ENCODE measurements at regions not wholly inside any gene's neighbourhood (a gene's known extent, or its start where the extent isn't known, plus 50 kb on each side); places are given as distances from the start of the nearest gene placed in this dataset.

DNA sequence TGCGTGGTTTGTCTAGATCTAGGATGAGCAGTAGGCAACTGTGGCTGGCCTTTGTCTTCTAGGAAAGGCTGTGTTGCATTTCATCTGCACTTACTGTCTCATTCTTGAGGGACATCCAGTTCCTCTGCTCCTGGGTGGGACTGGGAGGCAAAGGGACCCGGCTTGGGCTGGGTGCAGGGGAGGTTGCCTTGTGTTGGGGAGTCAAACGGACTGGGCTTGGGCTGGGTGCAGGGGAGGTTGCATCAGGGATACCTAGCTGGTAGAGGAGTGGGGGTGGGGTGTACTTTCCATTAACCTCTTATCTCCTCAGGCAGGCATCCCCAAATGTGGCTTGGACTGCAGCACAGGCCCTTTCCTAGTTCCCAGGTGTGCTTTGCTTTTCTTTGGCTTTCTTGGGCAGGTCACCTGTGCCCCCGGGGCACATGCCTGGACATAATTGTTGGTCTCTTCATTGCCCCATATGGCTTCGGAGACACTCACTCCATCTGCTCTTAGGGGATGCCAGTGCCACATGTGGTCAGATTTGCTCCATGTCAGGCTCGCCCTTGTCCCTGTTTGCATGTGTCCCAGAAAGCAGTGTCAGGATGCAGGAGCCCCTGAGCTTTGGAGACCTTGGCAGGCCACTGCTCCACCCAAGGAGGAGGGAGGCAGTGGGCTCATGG, 1682.9 kb downstream of the TP53TG3F start:
- TF ChIP-seq, protein P1, sequence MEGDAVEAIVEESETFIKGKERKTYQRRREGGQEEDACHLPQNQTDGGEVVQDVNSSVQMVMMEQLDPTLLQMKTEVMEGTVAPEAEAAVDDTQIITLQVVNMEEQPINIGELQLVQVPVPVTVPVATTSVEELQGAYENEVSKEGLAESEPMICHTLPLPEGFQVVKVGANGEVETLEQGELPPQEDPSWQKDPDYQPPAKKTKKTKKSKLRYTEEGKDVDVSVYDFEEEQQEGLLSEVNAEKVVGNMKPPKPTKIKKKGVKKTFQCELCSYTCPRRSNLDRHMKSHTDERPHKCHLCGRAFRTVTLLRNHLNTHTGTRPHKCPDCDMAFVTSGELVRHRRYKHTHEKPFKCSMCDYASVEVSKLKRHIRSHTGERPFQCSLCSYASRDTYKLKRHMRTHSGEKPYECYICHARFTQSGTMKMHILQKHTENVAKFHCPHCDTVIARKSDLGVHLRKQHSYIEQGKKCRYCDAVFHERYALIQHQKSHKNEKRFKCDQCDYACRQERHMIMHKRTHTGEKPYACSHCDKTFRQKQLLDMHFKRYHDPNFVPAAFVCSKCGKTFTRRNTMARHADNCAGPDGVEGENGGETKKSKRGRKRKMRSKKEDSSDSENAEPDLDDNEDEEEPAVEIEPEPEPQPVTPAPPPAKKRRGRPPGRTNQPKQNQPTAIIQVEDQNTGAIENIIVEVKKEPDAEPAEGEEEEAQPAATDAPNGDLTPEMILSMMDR (conservative IDR thresholded peaks at IDR 0.05; ENCODE audit: low read depth, low read length) = no peak
- TF ChIP-seq EZH2 (IDR thresholded peaks at IDR 0.05; ENCODE audit: borderline replicate concordance, low read depth, low read length, poor library complexity, severe bottlenecking) = no peak
